KMS-11 (cell line): ENCODE measurements at regions not wholly inside any gene's neighbourhood (a gene's known extent, or its start where the extent isn't known, plus 50 kb on each side); places are given as distances from the start of the nearest gene placed in this dataset.

ENCODE experiments used
- H2AFZ ChIP-seq: fragments of 200-600 bp; sonication (generic); 2 replicates; pipeline ENCODE4 v1.6.1; 2016; ENCODE audit warnings: antibody characterized with exemption, mixed run types, low read depth
- H3K27ac ChIP-seq: fragments of 200-600 bp; sonication (generic); 2 replicates; pipeline ENCODE4 v1.6.1; 2016; ENCODE audit warnings: mild to moderate bottlenecking, mixed run types
- H3K27me3 ChIP-seq: fragments of 200-600 bp; sonication (generic); 2 replicates; pipeline ENCODE4 v1.6.1; 2017; ENCODE audit warnings: mild to moderate bottlenecking, low read depth, mixed run types, moderate library complexity; ENCODE audit not compliant: insufficient read depth
- H3K36me3 ChIP-seq: fragments of 200-600 bp; sonication (generic); 2 replicates; pipeline ENCODE4 v1.6.1; 2017; ENCODE audit warnings: mild to moderate bottlenecking, mixed run types; ENCODE audit not compliant: insufficient read depth
- H3K4me1 ChIP-seq: fragments of 200-600 bp; sonication (generic); 2 replicates; pipeline ENCODE4 v1.6.1; 2016; ENCODE audit warnings: mild to moderate bottlenecking, low read depth, mixed run types; ENCODE audit not compliant: poor library complexity, severe bottlenecking
- H3K4me2 ChIP-seq: fragments of 200-600 bp; sonication (generic); 2 replicates; pipeline ENCODE4 v1.7.0; 2016; ENCODE audit warnings: mild to moderate bottlenecking, mixed run types
- H3K4me3 ChIP-seq: fragments of 200-600 bp; sonication (generic); IDR thresholded peaks from 2 replicates; pipeline ENCODE4 v1.6.1; 2017; ENCODE audit warnings: low read depth, low read length, mixed read lengths; ENCODE audit not compliant: insufficient read depth
- H3K79me2 ChIP-seq: fragments of 200-600 bp; sonication (generic); 2 replicates; pipeline ENCODE4 v1.6.1; 2016; ENCODE audit warnings: low read depth, mixed run types; ENCODE audit not compliant: insufficient read depth
- H3K9ac ChIP-seq: fragments of 200-600 bp; sonication (generic); 2 replicates; pipeline ENCODE4 v1.6.1; 2016; ENCODE audit warnings: mild to moderate bottlenecking, mixed run types
- H4K20me1 ChIP-seq: fragments of 200-600 bp; sonication (generic); 2 replicates; pipeline ENCODE4 v1.6.1; 2016; ENCODE audit warnings: mild to moderate bottlenecking, mixed run types; ENCODE audit not compliant: insufficient read depth
- CTCF ChIP-seq: fragments of 200-600 bp; sonication (generic); conservative IDR thresholded peaks from 2 replicates; pipeline ENCODE4 v1.6.1; 2017; ENCODE audit warnings: low read depth, mild to moderate bottlenecking, antibody characterized with exemption, low read length, moderate library complexity, mixed read lengths

- Histone ChIP-seq H3K4me1 (peaks cover 62% of the 10 kb centered on the region), H3K79me2 (no peaks in the 10 kb centered on the region), H3K36me3 (no peaks in the 10 kb centered on the region), H3K4me2 (no peak overlapping the region), H3K4me3 (no peak overlapping the region), H3K9ac (no peak overlapping the region), H3K27ac (no peak overlapping the region), H2AFZ (no peak overlapping the region), H4K20me1 (no peaks in the 10 kb centered on the region), H3K27me3 (no peaks in the 10 kb centered on the region)
- TF ChIP-seq CTCF, result no peak
Observed at GRCh38 chr4:184273166-184274147, 55.8 kb upstream of the ENPP6 start.

GRCh38 chr4:184270808-184271413 lies 53.2 kb upstream of the ENPP6 start:
- H3K4me1 ChIP-seq, result peaks cover 75% of the 10 kb centered on the region
- no peak for TF ChIP-seq CTCF
- H3K79me2 ChIP-seq, result no peaks in the 10 kb centered on the region
- H3K27ac ChIP-seq, result no peak overlapping the region; the same call in 1 of the 2 replicates
- peak overlapping the region; percentile 82 for H3K4me2 ChIP-seq
- H4K20me1 ChIP-seq, result no peaks in the 10 kb centered on the region
- no peaks in the 10 kb centered on the region for H3K27me3 ChIP-seq
- H3K4me3 ChIP-seq, result no peak overlapping the region
- H3K36me3 ChIP-seq, result no peaks in the 10 kb centered on the region
- no peak overlapping the region for H2AFZ ChIP-seq
- H3K9ac ChIP-seq, result no peak overlapping the region

GRCh38 chr4:184269879-184270430 lies 52.3 kb upstream of the ENPP6 start:
- Histone ChIP-seq H3K9ac (peak overlapping the region; percentile 69; the same call in 1 of the 2 replicates), H3K4me1 (peaks cover 80% of the 10 kb centered on the region), H3K36me3 (no peaks in the 10 kb centered on the region), H4K20me1 (no peaks in the 10 kb centered on the region), H3K27ac (peak overlapping the region; percentile 91), H3K27me3 (no peaks in the 10 kb centered on the region), H3K4me3 (no peak overlapping the region), H3K4me2 (peak overlapping the region; percentile 82), H2AFZ (peak overlapping the region; percentile 16; the same call in 1 of the 2 replicates), H3K79me2 (no peaks in the 10 kb centered on the region; the same call in 1 of the 2 replicates)
- TF ChIP-seq CTCF, result no peak

GRCh38 chr4:184268584-184269160 lies 51.0 kb upstream of the ENPP6 start:
- Histone ChIP-seq H3K4me2 (peak overlapping the region; percentile 82), H3K27ac (peak overlapping the region; percentile 91), H2AFZ (peak overlapping the region; percentile 31; the same call in 1 of the 2 replicates), H3K27me3 (no peaks in the 10 kb centered on the region), H3K4me3 (no peak overlapping the region), H3K79me2 (no peaks in the 10 kb centered on the region; the same call in 1 of the 2 replicates), H3K9ac (peak overlapping the region; percentile 69), H4K20me1 (no peaks in the 10 kb centered on the region), H3K36me3 (no peaks in the 10 kb centered on the region), H3K4me1 (peaks cover 92% of the 10 kb centered on the region)
- TF ChIP-seq CTCF, result peak; percentile 48
